Progenitor cell of endocrine pancreas (in vitro differentiated cells): ENCODE measurements at regions not wholly inside any gene's neighbourhood (a gene's known extent, or its start where the extent isn't known, plus 50 kb on each side); places are given as distances from the start of the nearest gene placed in this dataset.

Experiments
- DNase-seq: peaks from one replicate; pipeline ENCODE4 v3.0.0; 2021; ENCODE audit warnings: low spot score; ENCODE audit not compliant: unreplicated experiment
- H3K27ac Mint-ChIP-seq: 2 replicates; pipeline ENCODE4 v1.8.0; 2021; ENCODE audit warnings: mild to moderate bottlenecking, moderate library complexity, mixed read lengths
- H3K27me3 Mint-ChIP-seq: 2 replicates; pipeline ENCODE4 v1.8.0; 2021; ENCODE audit warnings: mixed read lengths
- H3K36me3 Mint-ChIP-seq: 2 replicates; pipeline ENCODE4 v1.8.0; 2022; ENCODE audit warnings: mixed read lengths; ENCODE audit not compliant: insufficient read depth
- H3K4me1 Mint-ChIP-seq: 2 replicates; pipeline ENCODE4 v1.8.0; 2021; ENCODE audit warnings: low read depth, mixed read lengths
- H3K4me3 Mint-ChIP-seq: 2 replicates; pipeline ENCODE4 v1.8.0; 2021; ENCODE audit warnings: low read depth, mild to moderate bottlenecking, moderate library complexity, mixed read lengths
- H3K9me3 Mint-ChIP-seq: 2 replicates; pipeline ENCODE4 v1.8.0; 2021; ENCODE audit warnings: low read depth, mixed read lengths
- CTCF ChIP-seq: fragments of 200-600 bp; sonication (generic); IDR thresholded peaks from one replicate; pipeline ENCODE4 v1.5.0; 2021; ENCODE audit warnings: antibody characterized with exemption, mild to moderate bottlenecking; ENCODE audit not compliant: unreplicated experiment

- no peaks in the 10 kb centered on the region for H3K27me3 Mint-ChIP-seq
- H3K4me3 Mint-ChIP-seq: no peak overlapping the region
- TF ChIP-seq CTCF: no peak
- peak overlapping the region; percentile 88 for H3K27ac Mint-ChIP-seq
- H3K9me3 Mint-ChIP-seq: peaks cover 13% of the 10 kb centered on the region
- H3K4me1 Mint-ChIP-seq: peaks cover 14% of the 10 kb centered on the region
- DNase-seq: no peak
- H3K36me3 Mint-ChIP-seq: peaks cover 19% of the 10 kb centered on the region
These were observed 621.9 kb downstream of the XIRP2 start for GRCh38 chr2:167510071-167510759.

- H3K27ac Mint-ChIP-seq: peak overlapping the region; percentile 88
- peaks cover 14% of the 10 kb centered on the region for H3K4me1 Mint-ChIP-seq
- no peak for DNase-seq
- H3K9me3 Mint-ChIP-seq: peaks cover 13% of the 10 kb centered on the region
- TF ChIP-seq CTCF: no peak
- peaks cover 19% of the 10 kb centered on the region for H3K36me3 Mint-ChIP-seq
- no peak overlapping the region for H3K4me3 Mint-ChIP-seq
- H3K27me3 Mint-ChIP-seq: no peaks in the 10 kb centered on the region
These were observed 621.3 kb downstream of the XIRP2 start for GRCh38 chr2:167509586-167509985.

- no peak overlapping the region for H3K4me3 Mint-ChIP-seq
- DNase-seq: no peak
- TF ChIP-seq CTCF: no peak
- H3K27me3 Mint-ChIP-seq: no peaks in the 10 kb centered on the region
- peak overlapping the region; percentile 11 for H3K27ac Mint-ChIP-seq
- peaks cover 13% of the 10 kb centered on the region for H3K9me3 Mint-ChIP-seq
- H3K4me1 Mint-ChIP-seq: peaks cover 14% of the 10 kb centered on the region
- H3K36me3 Mint-ChIP-seq: peaks cover 19% of the 10 kb centered on the region
These were observed 620.4 kb downstream of the XIRP2 start for GRCh38 chr2:167508709-167509108.

- H3K4me3 Mint-ChIP-seq: no peak overlapping the region
- DNase-seq: no peak
- H3K27ac Mint-ChIP-seq: no peak overlapping the region
- TF ChIP-seq CTCF: no peak
- no peaks in the 10 kb centered on the region for H3K27me3 Mint-ChIP-seq
- peaks cover 18% of the 10 kb centered on the region for H3K36me3 Mint-ChIP-seq
- H3K4me1 Mint-ChIP-seq: peaks cover 14% of the 10 kb centered on the region
- peaks cover 9% of the 10 kb centered on the region for H3K9me3 Mint-ChIP-seq
These were observed 618.1 kb downstream of the XIRP2 start for GRCh38 chr2:167506395-167506794.

- H3K4me1 Mint-ChIP-seq: peaks cover 13% of the 10 kb centered on the region
- H3K36me3 Mint-ChIP-seq: peaks cover 22% of the 10 kb centered on the region
- H3K27me3 Mint-ChIP-seq: no peaks in the 10 kb centered on the region
- TF ChIP-seq CTCF: no peak
- no peak overlapping the region for H3K4me3 Mint-ChIP-seq
- DNase-seq: no peak
- H3K9me3 Mint-ChIP-seq: peaks cover 9% of the 10 kb centered on the region
- no peak overlapping the region for H3K27ac Mint-ChIP-seq
These were observed 616.4 kb downstream of the XIRP2 start for GRCh38 chr2:167504695-167505094.
